ENCODE measurements at regions not wholly inside any gene's neighbourhood (a gene's known extent, or its start where the extent isn't known, plus 50 kb on each side); places are given as distances from the start of the nearest gene placed in this dataset.

- H3K36me3 Mint-ChIP-seq = no peaks in the 10 kb centered on the region
- peaks cover 16% of the 10 kb centered on the region for H3K27me3 Mint-ChIP-seq
- no peak for DNase-seq
- H3K4me1 Mint-ChIP-seq = no peaks in the 10 kb centered on the region
- H3K4me3 Mint-ChIP-seq = no peak overlapping the region
- H3K9me3 Mint-ChIP-seq = no peaks in the 10 kb centered on the region
- no peak overlapping the region for H3K27ac Mint-ChIP-seq
These were observed 316.2 kb upstream of the THSD7B start for GRCh38 chr2:136448986-136449780.

DNA sequence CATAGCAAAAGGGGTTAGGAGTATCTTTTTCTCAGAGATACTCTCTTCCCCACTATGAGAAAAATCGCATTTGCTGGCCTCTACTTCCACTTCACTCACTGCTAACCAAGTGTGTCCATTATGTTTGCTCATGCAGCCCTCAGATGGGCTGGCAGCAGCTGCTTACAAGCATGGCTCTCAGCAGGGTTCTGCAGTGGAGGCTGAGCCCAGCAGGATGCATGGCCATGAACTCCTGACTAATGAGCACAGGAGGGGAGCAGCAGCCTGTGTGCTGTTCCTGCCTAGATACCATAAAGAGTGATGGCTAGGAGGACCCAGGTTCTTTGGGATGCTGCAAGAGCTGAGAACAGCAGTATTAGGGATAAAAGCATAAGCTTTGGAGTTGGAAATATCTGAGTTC is 316.9 kb upstream of the THSD7B start:
- no peak for DNase-seq
- H3K4me3 Mint-ChIP-seq = no peak overlapping the region
- H3K4me1 Mint-ChIP-seq = no peaks in the 10 kb centered on the region
- H3K9me3 Mint-ChIP-seq = no peaks in the 10 kb centered on the region
- H3K27me3 Mint-ChIP-seq = peaks cover 11% of the 10 kb centered on the region
- H3K36me3 Mint-ChIP-seq = no peaks in the 10 kb centered on the region
- no peak overlapping the region for H3K27ac Mint-ChIP-seq

GRCh38 chr2:136444323-136444722 is 321.0 kb upstream of the THSD7B start:
- H3K27me3 Mint-ChIP-seq = no peaks in the 10 kb centered on the region
- DNase-seq = no peak
- H3K4me1 Mint-ChIP-seq = no peaks in the 10 kb centered on the region
- no peak overlapping the region for H3K4me3 Mint-ChIP-seq
- no peaks in the 10 kb centered on the region for H3K36me3 Mint-ChIP-seq
- no peak overlapping the region for H3K27ac Mint-ChIP-seq
- no peaks in the 10 kb centered on the region for H3K9me3 Mint-ChIP-seq

- no peaks in the 10 kb centered on the region for H3K27me3 Mint-ChIP-seq
These were observed 321.7 kb upstream of the THSD7B start for GRCh38 chr2:136443661-136444060.

DNA sequence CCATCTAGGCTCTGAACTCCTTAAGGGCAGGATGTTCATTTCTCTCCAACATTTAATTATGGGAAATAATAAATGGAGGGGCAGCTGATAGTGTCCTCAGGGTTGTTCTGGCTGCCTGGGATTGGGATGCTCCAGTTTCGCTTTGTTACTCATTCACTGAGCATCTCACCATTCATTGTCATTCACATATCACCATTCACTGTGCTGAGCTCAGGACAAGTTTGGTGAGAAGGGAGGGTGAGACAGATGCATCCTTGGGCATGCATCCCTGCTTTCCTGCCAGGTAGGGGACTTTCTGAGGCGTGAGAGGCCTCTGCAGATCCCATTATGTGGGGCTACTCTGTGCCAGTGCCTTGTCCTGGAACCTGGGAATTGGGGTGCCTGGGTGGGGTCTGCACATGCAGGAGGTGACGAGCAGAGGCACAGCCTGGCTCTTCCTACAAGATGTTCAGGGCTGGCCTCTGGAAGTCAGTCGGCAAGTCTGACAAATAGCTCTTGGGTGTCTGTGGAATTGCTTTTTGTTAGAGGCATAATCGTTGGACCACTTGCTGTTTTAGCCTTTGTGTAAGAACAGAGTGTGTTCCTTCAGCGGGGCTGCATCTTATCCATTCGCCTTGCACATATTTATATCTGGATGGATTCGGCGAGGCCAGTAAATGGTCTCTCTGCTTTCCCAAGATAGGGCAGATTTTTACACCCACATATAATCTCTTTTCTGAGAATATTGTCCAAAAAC is 323.2 kb upstream of the THSD7B start:
- H3K4me3 Mint-ChIP-seq = no peak overlapping the region
- no peaks in the 10 kb centered on the region for H3K27me3 Mint-ChIP-seq
- no peak for DNase-seq
- H3K36me3 Mint-ChIP-seq = no peaks in the 10 kb centered on the region
- H3K9me3 Mint-ChIP-seq = no peaks in the 10 kb centered on the region
- no peak overlapping the region for H3K27ac Mint-ChIP-seq
- no peaks in the 10 kb centered on the region for H3K4me1 Mint-ChIP-seq

More at GRCh38 chr2:136443661-136444060, 321.7 kb upstream of the THSD7B start:
- H3K27ac Mint-ChIP-seq = no peak overlapping the region
- H3K9me3 Mint-ChIP-seq = no peaks in the 10 kb centered on the region
- H3K36me3 Mint-ChIP-seq = no peaks in the 10 kb centered on the region
- no peak for DNase-seq
- no peaks in the 10 kb centered on the region for H3K4me1 Mint-ChIP-seq
- H3K4me3 Mint-ChIP-seq = no peak overlapping the region

GRCh38 chr2:136439064-136439676 is 321.2 kb upstream of the CXCR4 start:
- Mint-ChIP-seq H3K4me3 (no peak overlapping the region), H3K36me3 (no peaks in the 10 kb centered on the region), H3K9me3 (no peaks in the 10 kb centered on the region), H3K27me3 (no peaks in the 10 kb centered on the region), H3K4me1 (no peaks in the 10 kb centered on the region), H3K27ac (no peak overlapping the region)
- no peak for DNase-seq

- no peak overlapping the region for H3K27ac Mint-ChIP-seq
- H3K27me3 Mint-ChIP-seq = no peaks in the 10 kb centered on the region
- no peaks in the 10 kb centered on the region for H3K36me3 Mint-ChIP-seq
- DNase-seq = no peak
- H3K9me3 Mint-ChIP-seq = no peaks in the 10 kb centered on the region
- no peak overlapping the region for H3K4me3 Mint-ChIP-seq
- H3K4me1 Mint-ChIP-seq = no peaks in the 10 kb centered on the region
These were observed 319.5 kb upstream of the CXCR4 start for GRCh38 chr2:136437461-136437860.

- Mint-ChIP-seq H3K27ac (no peak overlapping the region), H3K9me3 (no peaks in the 10 kb centered on the region), H3K4me1 (no peaks in the 10 kb centered on the region), H3K36me3 (no peaks in the 10 kb centered on the region), H3K4me3 (no peak overlapping the region), H3K27me3 (no peaks in the 10 kb centered on the region)
- no peak for DNase-seq
These were observed 319.0 kb upstream of the CXCR4 start for GRCh38 chr2:136436936-136437335.

DNA sequence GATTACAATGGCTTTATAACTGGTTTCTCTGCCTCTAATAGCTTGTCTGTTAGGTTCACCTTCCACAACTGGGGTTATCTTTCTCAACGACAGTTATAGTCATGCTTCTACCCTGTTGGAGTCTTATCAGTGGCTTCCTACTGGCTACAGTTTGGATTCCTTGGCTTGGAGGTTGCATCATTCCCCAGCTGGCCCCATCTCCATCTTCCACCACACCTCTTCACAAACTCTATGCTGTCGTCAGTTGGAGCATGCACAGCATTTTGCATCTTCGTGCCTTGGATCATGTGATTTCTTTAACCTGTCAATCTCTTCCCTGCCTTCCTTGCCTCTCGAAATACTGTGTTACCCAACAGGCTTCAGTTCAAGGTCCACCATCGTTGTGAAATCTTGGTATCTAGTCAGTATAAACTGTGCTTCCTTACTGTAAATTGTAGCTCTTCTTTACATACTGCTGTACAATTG is 316.3 kb upstream of the CXCR4 start:
- DNase-seq = no peak
- H3K27ac Mint-ChIP-seq = no peak overlapping the region
- H3K27me3 Mint-ChIP-seq = no peaks in the 10 kb centered on the region
- H3K9me3 Mint-ChIP-seq = no peaks in the 10 kb centered on the region
- H3K4me1 Mint-ChIP-seq = no peaks in the 10 kb centered on the region
- no peaks in the 10 kb centered on the region for H3K36me3 Mint-ChIP-seq
- no peak overlapping the region for H3K4me3 Mint-ChIP-seq

DNA sequence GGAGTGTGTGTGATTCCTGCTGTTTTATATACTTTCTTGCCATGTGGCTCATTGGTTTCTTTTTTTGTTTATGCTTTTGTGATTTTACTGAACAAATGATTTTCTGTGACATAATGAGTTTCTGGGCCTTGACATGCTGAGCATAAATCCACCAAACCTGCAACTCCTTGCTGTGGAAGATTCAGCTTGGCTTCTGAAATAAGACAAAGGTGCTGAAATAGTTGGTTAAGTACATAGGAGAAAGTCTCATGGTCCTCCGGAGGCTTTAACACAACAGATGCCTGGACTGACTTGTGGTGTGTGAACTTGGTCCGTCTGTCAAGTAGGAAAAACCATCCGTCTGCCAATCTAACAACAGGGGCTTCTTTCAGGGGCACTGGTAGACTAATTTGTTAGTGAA is 315.3 kb upstream of the CXCR4 start:
- Mint-ChIP-seq H3K36me3 (no peaks in the 10 kb centered on the region), H3K9me3 (no peaks in the 10 kb centered on the region), H3K4me3 (no peak overlapping the region), H3K27me3 (peaks cover 4% of the 10 kb centered on the region), H3K27ac (no peak overlapping the region), H3K4me1 (no peaks in the 10 kb centered on the region)
- no peak for DNase-seq

DNA sequence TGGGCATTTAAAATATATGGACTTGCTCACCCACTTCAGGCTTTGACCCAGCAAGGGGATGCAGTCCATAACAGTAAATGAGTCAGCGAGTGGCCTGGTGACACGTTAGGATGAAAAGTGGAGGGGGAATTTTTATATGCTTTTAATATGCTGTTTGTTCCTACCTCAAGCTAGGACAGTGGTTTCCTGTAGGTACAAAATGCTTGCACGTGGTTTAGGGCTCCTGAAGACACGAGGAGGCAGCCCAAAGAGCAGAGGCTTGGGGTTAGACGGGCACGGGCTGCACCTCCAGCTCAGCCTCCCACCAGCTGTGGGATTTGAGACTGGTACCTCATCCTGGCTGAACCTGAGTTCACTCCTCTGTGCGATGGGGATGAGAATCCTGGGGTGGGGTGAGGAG is 306.2 kb upstream of the CXCR4 start:
- H3K4me1 Mint-ChIP-seq = peaks cover 22% of the 10 kb centered on the region
- DNase-seq = peak; percentile 9
- peak overlapping the region; percentile 76 for H3K4me3 Mint-ChIP-seq
- no peaks in the 10 kb centered on the region for H3K9me3 Mint-ChIP-seq
- H3K27ac Mint-ChIP-seq = peak overlapping the region; percentile 66
- H3K36me3 Mint-ChIP-seq = no peaks in the 10 kb centered on the region
- H3K27me3 Mint-ChIP-seq = peaks cover 40% of the 10 kb centered on the region

GRCh38 chr2:136423516-136423996 is 305.6 kb upstream of the CXCR4 start:
- Mint-ChIP-seq H3K36me3 (no peaks in the 10 kb centered on the region), H3K27ac (peak overlapping the region; percentile 66)

DNA sequence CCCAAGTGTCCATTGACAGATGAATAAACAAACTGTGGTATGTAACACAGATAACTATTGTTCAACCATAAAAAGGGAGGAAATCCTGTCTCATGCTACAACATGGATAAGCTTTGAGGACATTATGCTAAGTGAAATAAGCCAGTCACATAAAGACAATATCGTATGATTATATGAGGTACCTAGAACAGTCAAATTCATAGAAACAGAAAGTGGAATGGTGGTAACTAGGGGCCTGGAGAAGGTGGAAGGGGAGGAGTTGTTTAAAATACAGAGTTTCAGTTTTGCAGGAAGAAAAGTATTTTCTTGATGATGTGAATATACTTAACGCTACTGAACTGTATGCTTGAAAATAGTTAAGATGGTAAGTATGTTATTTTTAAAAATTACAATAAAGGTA is 304.6 kb upstream of the CXCR4 start:
- DNase-seq = no peak
- Mint-ChIP-seq H3K4me3 (peak overlapping the region; percentile 7), H3K27me3 (peaks cover 46% of the 10 kb centered on the region), H3K36me3 (no peaks in the 10 kb centered on the region), H3K9me3 (no peaks in the 10 kb centered on the region), H3K4me1 (peaks cover 22% of the 10 kb centered on the region), H3K27ac (no peak overlapping the region)

More at GRCh38 chr2:136423516-136423996, 305.6 kb upstream of the CXCR4 start:
- peaks cover 22% of the 10 kb centered on the region for H3K4me1 Mint-ChIP-seq
- DNase-seq = peak; percentile 86
- peaks cover 39% of the 10 kb centered on the region for H3K27me3 Mint-ChIP-seq
- peak overlapping the region; percentile 76 for H3K4me3 Mint-ChIP-seq
- no peaks in the 10 kb centered on the region for H3K9me3 Mint-ChIP-seq

DNA sequence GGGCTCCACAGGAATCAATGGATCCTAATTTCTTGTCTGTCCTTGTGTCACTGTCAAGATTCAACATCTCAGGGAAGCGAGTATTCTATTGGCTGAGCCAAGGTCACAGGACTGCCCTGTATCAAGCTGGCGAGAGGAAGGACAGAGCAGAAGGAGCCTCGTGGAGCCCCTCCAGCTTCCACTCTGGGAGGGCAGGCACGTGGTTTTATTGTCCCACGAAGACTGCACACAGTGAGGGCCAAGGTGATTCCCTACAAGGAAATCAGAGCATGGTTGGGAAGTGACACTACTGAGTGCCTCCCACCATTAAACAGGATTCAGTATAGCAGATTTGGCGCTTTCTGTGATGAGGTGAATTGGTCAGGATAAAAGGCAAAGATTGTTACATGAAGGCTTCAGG is 302.4 kb upstream of the CXCR4 start:
- peaks cover 22% of the 10 kb centered on the region for H3K4me1 Mint-ChIP-seq
- no peak for DNase-seq
- H3K27ac Mint-ChIP-seq = no peak overlapping the region
- no peaks in the 10 kb centered on the region for H3K36me3 Mint-ChIP-seq
- no peak overlapping the region for H3K4me3 Mint-ChIP-seq
- no peaks in the 10 kb centered on the region for H3K9me3 Mint-ChIP-seq
- H3K27me3 Mint-ChIP-seq = peaks cover 50% of the 10 kb centered on the region

GRCh38 chr2:136411946-136412345 is 294.0 kb upstream of the CXCR4 start:
- Mint-ChIP-seq H3K4me3 (no peak overlapping the region), H3K27me3 (peaks cover 13% of the 10 kb centered on the region), H3K36me3 (no peaks in the 10 kb centered on the region), H3K4me1 (no peaks in the 10 kb centered on the region), H3K9me3 (no peaks in the 10 kb centered on the region), H3K27ac (no peak overlapping the region)
- DNase-seq = no peak
